Embryonic facial prominence (tissue), 1 donor: ENCODE measurements at regions not wholly inside any gene's neighbourhood (a gene's known extent, or its start where the extent isn't known, plus 50 kb on each side); places are given as distances from the start of the nearest gene placed in this dataset.

Experiments
- DNase-seq: peaks from one replicate; pipeline ENCODE4 v3.0.0-alpha.2; 2016; ENCODE audit errors: extremely low spot score

- DNase-seq: no peak
Measured at GRCh38 chr3:106386050-106386449, 517.2 kb upstream of the CBLB start.

- no peak for DNase-seq
Measured at GRCh38 chr3:106392915-106393314, 524.1 kb upstream of the CBLB start.

- DNase-seq: no peak
Measured at GRCh38 chr3:106397006-106397405, 528.2 kb upstream of the CBLB start.

GRCh38 chr3:106398891-106399600 is 530.2 kb upstream of the CBLB start:
- DNase-seq: no peak

GRCh38 chr3:106399761-106400160 is 530.9 kb upstream of the CBLB start:
- DNase-seq: no peak

GRCh38 chr3:106401666-106402490 is 533.1 kb upstream of the CBLB start:
- DNase-seq: no peak

- DNase-seq: no peak
Measured at GRCh38 chr3:106403371-106404145, 534.7 kb upstream of the CBLB start.

- DNase-seq: no peak
Measured at GRCh38 chr3:106413683-106414082, 544.9 kb upstream of the CBLB start.

GRCh38 chr3:106420628-106421027 is 551.8 kb upstream of the CBLB start:
- DNase-seq: no peak

GRCh38 chr3:106421426-106421825 is 552.6 kb upstream of the CBLB start:
- DNase-seq: no peak

- no peak for DNase-seq
Measured at GRCh38 chr3:106421909-106422308, 553.1 kb upstream of the CBLB start.

- DNase-seq: no peak
Measured at GRCh38 chr3:106423321-106424225, 554.8 kb upstream of the CBLB start.

- DNase-seq: peak; percentile 60
Measured at GRCh38 chr3:106425026-106425425, 556.2 kb upstream of the CBLB start.

GRCh38 chr3:106425916-106426315 is 557.1 kb upstream of the CBLB start:
- no peak for DNase-seq

- DNase-seq: no peak
Measured at GRCh38 chr3:106428565-106428994, 559.8 kb upstream of the CBLB start.

- DNase-seq: no peak
Measured at GRCh38 chr3:106431721-106432120, 562.9 kb upstream of the CBLB start.

- no peak for DNase-seq
Measured at GRCh38 chr3:106435899-106436453, 567.2 kb upstream of the CBLB start.

GRCh38 chr3:106438887-106439286 is 570.1 kb upstream of the CBLB start:
- DNase-seq: no peak

- no peak for DNase-seq
Measured at GRCh38 chr3:106440672-106441071, 571.9 kb upstream of the CBLB start.

GRCh38 chr3:106446271-106446670 is 577.5 kb upstream of the CBLB start:
- no peak for DNase-seq

- no peak for DNase-seq
Measured at GRCh38 chr3:106447723-106448301, 579.0 kb upstream of the CBLB start.
